ENCODE measurements at regions not wholly inside any gene's neighbourhood (a gene's known extent, or its start where the extent isn't known, plus 50 kb on each side); places are given as distances from the start of the nearest gene placed in this dataset.

DNA sequence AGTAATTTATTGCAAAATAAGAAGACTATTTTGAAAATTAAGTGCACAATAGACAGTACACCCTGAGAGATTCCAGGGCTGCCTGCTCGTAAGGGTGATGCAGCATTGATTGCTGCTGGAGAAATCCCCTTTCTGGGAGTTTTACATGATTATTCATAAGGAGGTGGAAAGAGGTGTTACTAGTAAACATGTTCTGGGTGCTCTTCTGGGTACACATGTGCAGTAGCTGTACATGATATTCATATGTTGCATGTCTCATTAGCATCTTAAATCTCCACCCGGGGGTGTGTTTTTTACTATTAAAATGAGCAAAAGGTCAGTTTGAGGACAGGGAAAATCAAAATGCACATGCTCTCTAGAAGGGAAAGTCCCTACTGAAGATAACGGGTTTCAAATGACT, 264.8 kb downstream of the CDK5RAP2 start:
- Histone ChIP-seq H3K4me1 (ENCODE audit: insufficient read depth, low read length, severe bottlenecking) (no peaks in the 10 kb centered on the region), H3K9ac (ENCODE audit: low read length) (no peak overlapping the region), H4K20me1 (ENCODE audit: insufficient read depth, low read length) (no peaks in the 10 kb centered on the region), H3K36me3 (ENCODE audit: insufficient read depth, low read length) (no peaks in the 10 kb centered on the region), H3K9me3 (ENCODE audit: low read length) (no peaks in the 10 kb centered on the region), H3K27me3 (ENCODE audit: insufficient read depth, low read length) (0 out of 2 replicates have a peak, but pooled peaks cover 3% of the 10 kb centered on the region), H3K4me2 (ENCODE audit: low read length) (no peak overlapping the region), H3K27ac (ENCODE audit: low read depth, low read length, poor library complexity, severe bottlenecking) (no peak overlapping the region), H2AFZ (ENCODE audit: low read length) (no peak overlapping the region), H3K4me3 (ENCODE audit: low read depth, low read length, poor library complexity, severe bottlenecking) (no peak overlapping the region), H3K79me2 (ENCODE audit: insufficient read depth, low read length) (no peaks in the 10 kb centered on the region), H3F3A (ENCODE audit: insufficient read depth, low read length) (no peaks in the 10 kb centered on the region), H3K9me2 (ENCODE audit: low read depth, low read length) (no peaks in the 10 kb centered on the region)
- TF ChIP-seq, protein P1, sequence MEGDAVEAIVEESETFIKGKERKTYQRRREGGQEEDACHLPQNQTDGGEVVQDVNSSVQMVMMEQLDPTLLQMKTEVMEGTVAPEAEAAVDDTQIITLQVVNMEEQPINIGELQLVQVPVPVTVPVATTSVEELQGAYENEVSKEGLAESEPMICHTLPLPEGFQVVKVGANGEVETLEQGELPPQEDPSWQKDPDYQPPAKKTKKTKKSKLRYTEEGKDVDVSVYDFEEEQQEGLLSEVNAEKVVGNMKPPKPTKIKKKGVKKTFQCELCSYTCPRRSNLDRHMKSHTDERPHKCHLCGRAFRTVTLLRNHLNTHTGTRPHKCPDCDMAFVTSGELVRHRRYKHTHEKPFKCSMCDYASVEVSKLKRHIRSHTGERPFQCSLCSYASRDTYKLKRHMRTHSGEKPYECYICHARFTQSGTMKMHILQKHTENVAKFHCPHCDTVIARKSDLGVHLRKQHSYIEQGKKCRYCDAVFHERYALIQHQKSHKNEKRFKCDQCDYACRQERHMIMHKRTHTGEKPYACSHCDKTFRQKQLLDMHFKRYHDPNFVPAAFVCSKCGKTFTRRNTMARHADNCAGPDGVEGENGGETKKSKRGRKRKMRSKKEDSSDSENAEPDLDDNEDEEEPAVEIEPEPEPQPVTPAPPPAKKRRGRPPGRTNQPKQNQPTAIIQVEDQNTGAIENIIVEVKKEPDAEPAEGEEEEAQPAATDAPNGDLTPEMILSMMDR (IDR thresholded peaks at IDR 0.05; ENCODE audit: low read length) = no peak
- no peak for TF ChIP-seq EZH2 (IDR thresholded peaks at IDR 0.05; ENCODE audit: borderline replicate concordance, low read length)

DNA sequence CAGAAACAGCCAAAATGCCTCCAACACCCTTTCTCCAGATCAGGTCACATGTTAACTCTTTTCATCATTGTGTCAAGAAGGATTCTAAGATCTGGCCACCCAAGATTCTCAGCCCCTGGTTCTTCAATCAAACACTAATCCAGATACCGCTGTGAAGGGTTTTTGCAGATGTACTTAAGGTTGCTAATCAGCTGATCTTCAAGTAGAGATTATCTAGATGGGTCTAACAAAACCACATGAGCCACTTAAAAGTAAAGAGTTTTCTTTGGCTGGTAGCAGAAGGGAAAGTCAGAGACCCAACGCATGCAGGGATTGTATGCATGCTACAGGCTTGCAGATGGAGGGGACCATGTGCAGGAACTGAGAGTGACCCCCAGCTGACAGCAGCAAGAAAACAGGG, 267.9 kb downstream of the CDK5RAP2 start:
- Histone ChIP-seq H2AFZ (ENCODE audit: low read length) (no peak overlapping the region), H3K27me3 (ENCODE audit: insufficient read depth, low read length) (no peaks in the 10 kb centered on the region), H3K27ac (ENCODE audit: low read depth, low read length, poor library complexity, severe bottlenecking) (no peak overlapping the region), H3K36me3 (ENCODE audit: insufficient read depth, low read length) (no peaks in the 10 kb centered on the region), H3K9me2 (ENCODE audit: low read depth, low read length) (no peaks in the 10 kb centered on the region), H3K79me2 (ENCODE audit: insufficient read depth, low read length) (no peaks in the 10 kb centered on the region), H3K4me2 (ENCODE audit: low read length) (no peak overlapping the region), H4K20me1 (ENCODE audit: insufficient read depth, low read length) (no peaks in the 10 kb centered on the region), H3K4me3 (ENCODE audit: low read depth, low read length, poor library complexity, severe bottlenecking) (no peak overlapping the region), H3F3A (ENCODE audit: insufficient read depth, low read length) (no peaks in the 10 kb centered on the region), H3K9ac (ENCODE audit: low read length) (no peak overlapping the region), H3K9me3 (ENCODE audit: low read length) (no peaks in the 10 kb centered on the region), H3K4me1 (ENCODE audit: insufficient read depth, low read length, severe bottlenecking) (no peaks in the 10 kb centered on the region)
- TF ChIP-seq EZH2 (IDR thresholded peaks at IDR 0.05; ENCODE audit: borderline replicate concordance, low read length) = no peak
- TF ChIP-seq, protein P1 (IDR thresholded peaks at IDR 0.05; ENCODE audit: low read length) = no peak

DNA sequence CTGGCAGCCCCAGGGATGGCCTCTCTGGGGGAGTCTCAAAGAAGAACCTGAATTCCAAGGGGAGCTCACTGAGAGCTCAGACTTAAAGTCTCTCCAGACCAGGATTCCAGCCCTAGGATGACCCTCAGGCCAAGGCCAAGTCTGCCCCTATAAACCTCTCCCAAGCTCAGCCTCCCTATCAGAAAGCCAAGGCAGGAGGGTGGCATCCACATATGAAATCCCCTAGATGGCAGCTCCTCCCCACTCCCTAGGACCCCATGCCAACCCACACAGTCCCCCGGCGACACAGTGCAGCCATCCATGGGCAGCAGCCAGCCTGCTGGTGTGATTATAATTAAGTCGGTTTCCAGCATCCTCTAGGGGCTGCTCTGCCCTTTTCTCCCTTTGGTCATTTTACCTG, 269.9 kb downstream of the CDK5RAP2 start:
- Histone ChIP-seq H3K27ac (ENCODE audit: low read depth, low read length, poor library complexity, severe bottlenecking) (no peak overlapping the region), H3K9ac (ENCODE audit: low read length) (no peak overlapping the region), H3K79me2 (ENCODE audit: insufficient read depth, low read length) (no peaks in the 10 kb centered on the region), H3K36me3 (ENCODE audit: insufficient read depth, low read length) (no peaks in the 10 kb centered on the region), H3K9me2 (ENCODE audit: low read depth, low read length) (no peaks in the 10 kb centered on the region), H3K4me2 (ENCODE audit: low read length) (no peak overlapping the region), H3K4me1 (ENCODE audit: insufficient read depth, low read length, severe bottlenecking) (no peaks in the 10 kb centered on the region), H3F3A (ENCODE audit: insufficient read depth, low read length) (no peaks in the 10 kb centered on the region), H3K27me3 (ENCODE audit: insufficient read depth, low read length) (no peaks in the 10 kb centered on the region), H3K4me3 (ENCODE audit: low read depth, low read length, poor library complexity, severe bottlenecking) (no peak overlapping the region), H2AFZ (ENCODE audit: low read length) (no peak overlapping the region), H4K20me1 (ENCODE audit: insufficient read depth, low read length) (no peaks in the 10 kb centered on the region), H3K9me3 (ENCODE audit: low read length) (no peaks in the 10 kb centered on the region)
- TF ChIP-seq, protein P1 (IDR thresholded peaks at IDR 0.05; ENCODE audit: low read length) = no peak
- TF ChIP-seq EZH2 (IDR thresholded peaks at IDR 0.05; ENCODE audit: borderline replicate concordance, low read length) = no peak

All from OCI-LY1 (cell line).